DMS114 treated with DMSO at 0.1 percent for 48 hours (cell line): ENCODE measurements at regions not wholly inside any gene's neighbourhood (a gene's known extent, or its start where the extent isn't known, plus 50 kb on each side); places are given as distances from the start of the nearest gene placed in this dataset.
"Not testable (repeated sequence)": the region's sequence is repeated elsewhere in the genome, so short reads cannot be mapped to it uniquely, and the experiment has no call there.

Experiments
- DNase-seq: peaks from one replicate; lab custom pipeline; 2025; ENCODE audit not compliant: unreplicated experiment; lab: John Stamatoyannopoulos, UW

DNA sequence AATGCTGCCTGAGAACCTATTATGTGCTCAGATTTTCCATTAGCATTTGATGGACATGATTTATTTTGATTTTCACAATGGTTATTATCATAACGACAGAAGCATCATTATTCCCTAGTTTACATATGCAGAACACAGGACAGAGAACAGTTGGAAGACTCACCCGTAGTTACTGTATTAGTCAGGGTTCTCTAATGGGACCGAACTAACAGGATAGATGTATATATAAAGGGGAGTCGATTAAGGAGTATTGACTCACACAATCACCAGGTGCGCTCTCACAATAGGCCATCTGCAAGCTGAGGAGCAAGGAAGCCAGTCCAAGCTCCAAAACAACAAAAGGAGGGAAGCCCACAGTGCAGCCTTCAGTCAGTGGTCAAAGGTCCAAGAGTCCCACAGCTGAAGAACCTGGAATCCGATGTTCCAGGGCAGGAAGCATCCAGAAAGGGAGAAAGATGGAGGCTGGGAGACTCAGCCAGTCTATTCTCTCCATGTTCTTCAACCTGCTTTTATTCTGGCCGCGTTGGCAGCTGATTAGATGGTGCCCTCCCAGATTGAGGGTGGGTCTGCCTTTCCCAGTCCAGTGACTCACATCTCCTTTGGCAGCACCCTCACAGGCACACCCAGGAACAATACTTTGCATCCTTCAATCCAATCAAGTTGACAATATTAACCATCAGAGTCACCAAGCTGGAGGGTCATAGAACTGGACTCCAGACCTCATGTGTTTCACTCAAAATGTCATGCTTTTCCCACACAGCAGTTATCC, 92.7 kb upstream of the XYLT1 start:
- no peak for DNase-seq

DNA sequence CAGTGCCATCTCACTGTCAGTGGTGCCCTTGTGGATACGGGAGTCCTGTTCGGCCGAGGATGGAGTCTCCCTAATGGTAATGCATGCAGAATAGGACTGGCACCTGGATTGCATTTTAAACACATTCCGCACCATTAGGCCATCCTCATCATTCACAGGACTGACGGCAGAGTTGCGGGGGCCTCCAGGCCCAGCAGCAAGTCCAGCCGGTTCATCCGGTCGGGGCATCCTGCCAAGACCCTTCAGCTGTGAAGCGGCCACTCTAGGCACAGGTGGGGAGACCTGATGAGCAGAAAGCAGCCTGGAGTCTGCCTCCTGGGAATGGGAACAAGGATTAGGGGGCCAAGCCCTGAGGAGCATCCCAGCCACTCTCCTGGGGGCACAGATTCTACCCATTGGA, 90.3 kb upstream of the XYLT1 start:
- no peak for DNase-seq

DNA sequence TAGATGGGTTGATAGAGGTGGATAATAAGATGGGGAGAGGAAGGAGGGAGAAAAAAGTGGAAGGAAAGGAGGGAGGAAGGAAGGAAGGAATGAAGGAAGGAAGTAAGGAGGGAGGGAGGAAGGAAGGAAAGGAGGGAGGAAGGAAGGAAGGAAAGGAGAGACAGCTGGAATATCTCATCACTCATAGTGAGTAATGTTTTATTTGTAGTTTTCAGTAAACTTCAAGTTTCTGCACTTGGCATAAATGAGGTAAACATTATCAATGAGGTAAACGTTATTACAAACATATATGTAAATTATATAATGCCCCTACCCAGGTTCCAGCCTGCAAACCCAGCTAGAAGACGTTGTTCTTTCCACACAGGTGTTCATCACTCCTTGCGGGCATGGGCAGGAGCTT, 89.8 kb upstream of the XYLT1 start:
- DNase-seq, result no peak

DNA sequence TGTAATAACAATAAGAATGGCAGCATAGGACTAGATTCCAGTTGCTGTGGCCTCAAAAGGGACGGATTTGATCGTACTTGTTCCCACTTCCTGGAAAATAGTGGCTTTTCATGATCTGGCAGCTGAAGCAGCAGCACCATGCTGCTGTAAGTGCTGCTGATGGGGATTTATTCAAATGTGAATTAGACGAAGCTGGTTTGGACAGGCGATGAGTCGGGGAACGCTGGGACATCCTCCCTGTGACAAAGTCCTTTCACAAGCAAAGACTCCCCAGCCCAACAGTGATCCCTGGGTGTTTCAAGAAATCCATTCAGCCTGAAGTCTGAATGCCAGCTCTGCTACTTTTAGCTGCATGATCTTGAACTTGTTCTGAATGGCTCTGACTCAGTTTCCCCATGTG, 88.6 kb upstream of the XYLT1 start:
- DNase-seq, result no peak

DNA sequence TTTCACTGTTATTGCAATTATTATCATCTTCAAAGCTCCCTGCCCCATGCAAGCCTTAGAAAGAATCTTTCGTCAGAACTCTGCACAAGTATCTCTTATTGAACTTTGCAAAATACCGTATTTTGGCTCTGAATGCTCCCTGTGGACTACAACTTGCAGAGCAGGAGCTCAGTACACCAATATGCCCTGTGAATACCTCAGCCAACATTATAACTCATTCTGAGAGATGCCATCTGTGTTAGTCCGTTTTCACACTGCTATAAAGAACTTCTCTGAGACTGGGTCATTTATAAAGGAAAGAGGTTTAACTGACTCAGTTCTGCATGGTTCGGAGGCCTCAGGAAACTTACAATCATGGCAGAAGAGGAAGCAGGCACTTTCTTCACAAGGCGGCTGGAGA, 87.2 kb upstream of the XYLT1 start:
- DNase-seq, result no peak

DNA sequence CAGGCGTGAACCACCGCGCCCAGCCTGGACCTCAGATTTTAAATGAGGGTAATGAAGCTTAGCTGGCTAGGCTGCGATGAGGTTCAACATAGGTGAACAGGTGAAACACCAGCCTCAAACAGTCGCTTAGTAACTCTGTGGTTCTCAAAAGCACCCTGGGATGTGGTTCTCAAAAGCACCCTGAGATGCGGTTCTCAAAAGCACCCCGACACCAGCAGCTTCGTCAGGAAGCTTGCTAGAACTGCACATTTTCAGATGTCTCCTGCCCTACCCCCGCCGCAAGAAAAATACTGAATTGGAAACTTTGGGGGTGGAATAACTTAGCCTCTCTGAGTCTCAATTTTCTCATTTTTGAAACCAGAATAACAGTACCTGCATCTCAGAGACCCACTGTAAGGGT, 86.7 kb upstream of the XYLT1 start:
- DNase-seq, result no peak

DNA sequence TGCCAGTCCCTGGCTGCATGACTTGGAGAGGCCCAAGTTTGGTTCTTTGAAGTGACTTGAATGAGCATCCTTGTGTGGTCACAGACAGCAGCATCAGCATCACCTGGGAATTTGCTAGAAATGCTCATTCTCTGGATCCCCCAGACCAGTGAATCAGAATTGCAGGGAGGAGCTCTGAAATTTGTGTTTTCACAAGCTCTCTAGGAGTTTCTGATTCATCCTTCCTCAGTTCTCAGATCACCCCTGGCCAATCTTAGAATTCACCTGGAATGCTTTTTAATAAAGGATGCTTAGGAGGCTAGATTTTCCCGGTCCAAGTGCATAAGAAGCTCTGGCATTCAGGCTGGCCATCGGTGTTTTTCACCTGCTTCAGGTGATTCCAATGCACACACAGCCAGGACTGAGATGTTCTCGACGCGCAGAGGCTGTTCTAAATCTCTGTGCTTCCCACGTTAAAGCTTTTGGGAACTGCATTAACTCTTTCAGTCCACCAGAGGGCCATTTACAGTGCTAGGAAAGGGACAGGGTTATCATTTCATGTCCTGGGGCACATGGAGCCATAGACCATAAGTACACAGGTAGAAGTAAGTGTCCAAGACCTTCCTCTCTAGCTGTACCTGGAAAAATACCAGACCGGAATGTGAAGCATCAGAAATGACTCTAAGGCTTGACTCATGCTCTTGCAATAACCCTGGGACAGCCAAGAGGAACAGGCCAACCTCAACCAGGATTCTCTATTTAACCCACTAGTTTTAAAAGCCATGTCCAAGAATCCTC, 85.7 kb upstream of the XYLT1 start:
- peak; percentile 8 for DNase-seq

DNA sequence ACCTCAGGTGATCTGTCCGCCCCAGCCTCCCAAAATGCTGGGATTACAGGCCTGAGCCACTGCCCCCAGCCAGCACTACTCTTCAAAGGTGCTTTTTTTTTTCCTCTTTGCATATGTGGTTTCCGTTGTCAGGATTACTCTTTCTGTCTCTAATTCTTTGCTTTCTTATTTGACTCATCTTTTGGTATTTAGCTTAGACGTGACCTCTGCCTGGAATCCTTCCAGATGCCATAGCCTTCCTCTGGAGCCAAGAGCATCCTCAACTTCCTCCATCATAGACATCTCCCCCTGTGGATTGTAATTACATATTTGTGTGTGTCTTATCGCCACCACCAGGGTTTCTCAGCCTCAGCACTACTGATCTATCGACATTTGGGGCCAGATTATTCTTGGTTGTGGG, 84.4 kb upstream of the XYLT1 start:
- no peak for DNase-seq

DNA sequence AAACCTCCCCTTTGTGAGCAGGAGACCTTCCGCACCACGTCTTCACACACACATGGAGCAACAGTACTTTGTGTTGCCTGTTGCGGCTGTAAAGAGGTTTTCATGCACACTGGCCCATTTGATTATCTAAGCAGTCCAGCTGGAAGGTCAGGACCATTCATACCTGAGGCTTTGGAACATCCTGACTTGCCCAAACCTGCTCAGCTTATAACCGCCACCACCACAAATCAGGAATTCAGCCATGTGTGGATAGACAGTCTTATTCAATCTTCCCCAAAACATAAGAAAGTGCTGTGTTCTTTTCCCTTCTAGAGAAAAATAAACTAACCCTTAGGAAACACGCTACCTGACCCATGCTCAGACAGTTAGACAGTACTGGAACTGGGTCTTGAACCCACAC, 81.6 kb upstream of the XYLT1 start:
- no peak for DNase-seq

DNA sequence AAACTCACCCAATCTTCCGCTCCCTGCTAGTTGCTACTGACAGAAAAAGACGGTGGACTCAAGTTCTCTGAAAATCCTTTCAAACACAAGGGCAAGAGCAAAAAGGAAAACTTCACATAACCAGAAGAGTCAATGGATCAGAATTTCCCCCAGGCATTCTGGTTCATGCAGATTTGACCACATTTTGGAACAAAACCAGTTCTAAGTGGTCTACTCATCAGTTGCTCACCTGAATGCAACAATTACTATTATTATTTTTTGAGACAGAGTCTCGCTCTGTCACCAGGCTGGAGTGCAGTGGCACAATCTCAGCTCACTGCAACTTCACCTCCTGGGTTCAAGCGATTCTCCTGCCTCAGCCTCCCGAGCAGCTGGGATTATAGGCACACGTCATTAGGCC, 80.9 kb upstream of the XYLT1 start:
- not testable (repeated sequence) for DNase-seq

DNA sequence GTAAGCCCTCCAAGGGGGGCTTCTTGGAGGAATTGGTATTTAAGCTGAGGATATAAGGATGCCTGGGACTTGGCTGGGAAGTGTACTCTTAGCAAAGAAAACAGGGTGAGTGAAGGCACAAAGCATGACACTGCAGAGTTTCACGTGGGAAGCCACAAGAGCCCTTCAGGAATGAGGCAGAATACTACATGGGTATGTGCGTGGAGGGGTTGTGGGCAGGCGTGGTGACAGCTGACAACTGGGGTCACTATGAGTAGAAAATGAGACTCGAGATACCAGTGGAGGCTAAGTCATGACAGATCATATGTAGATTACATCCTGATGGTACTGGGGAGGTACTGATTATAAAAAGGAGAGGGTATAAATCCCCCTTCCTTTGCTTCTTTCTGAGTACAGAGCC, 78.1 kb upstream of the XYLT1 start:
- no peak for DNase-seq

DNA sequence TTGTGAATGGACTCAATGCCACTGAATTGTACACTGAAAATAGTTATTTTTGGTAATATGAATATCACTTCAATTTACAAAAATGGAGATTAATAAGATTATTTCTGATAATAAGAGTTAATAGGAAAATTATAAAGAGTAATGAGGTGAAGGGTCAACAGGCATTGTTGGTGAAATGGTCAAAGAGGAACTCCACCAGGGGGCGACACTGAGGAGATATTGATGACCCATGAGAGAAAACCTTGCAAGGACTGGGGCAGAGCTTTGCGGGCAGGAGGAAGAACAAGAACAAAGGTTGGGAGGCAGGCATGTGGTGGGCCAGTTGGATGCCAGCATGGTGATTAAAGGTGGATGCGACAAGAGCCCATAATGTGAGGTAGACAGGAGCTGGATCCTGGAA, 74.0 kb upstream of the XYLT1 start:
- no peak for DNase-seq

DNA sequence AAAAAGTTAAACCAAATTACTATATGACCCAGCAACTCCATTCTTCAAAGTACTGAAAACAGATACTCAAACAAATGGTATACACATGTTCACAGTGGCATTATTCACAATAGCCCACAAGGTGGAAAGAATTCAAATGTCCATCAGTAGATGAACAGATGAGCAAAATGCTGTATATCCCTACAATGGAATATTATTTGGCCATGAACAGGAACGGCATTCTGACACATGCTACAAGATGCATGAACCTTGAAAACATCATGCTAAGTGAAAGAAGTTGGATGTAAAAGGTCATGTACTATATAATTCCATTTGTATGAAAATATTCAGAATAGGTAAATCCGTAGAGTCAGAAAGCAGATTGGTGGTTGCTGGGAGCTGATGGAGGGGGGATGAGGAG, 73.5 kb upstream of the XYLT1 start:
- DNase-seq, result no peak

DNA sequence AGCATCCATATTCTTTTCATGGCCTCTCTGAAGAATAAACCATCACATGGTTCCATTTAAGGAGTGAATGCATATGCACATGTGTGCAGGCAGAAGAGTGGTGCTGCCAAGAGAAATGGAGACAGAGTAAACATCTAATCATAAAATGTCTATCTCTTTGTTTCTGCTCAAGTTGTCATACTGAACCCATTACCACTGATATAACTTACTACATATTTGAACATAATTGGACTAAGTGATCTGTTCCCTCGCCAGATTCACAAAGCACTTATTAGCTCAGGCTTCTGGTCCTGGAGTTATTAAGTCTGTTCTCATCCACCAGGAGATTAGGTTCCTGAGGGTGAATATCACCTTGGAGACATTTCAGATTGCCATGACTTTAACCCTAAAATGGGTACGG, 72.3 kb upstream of the XYLT1 start:
- DNase-seq, result no peak

DNA sequence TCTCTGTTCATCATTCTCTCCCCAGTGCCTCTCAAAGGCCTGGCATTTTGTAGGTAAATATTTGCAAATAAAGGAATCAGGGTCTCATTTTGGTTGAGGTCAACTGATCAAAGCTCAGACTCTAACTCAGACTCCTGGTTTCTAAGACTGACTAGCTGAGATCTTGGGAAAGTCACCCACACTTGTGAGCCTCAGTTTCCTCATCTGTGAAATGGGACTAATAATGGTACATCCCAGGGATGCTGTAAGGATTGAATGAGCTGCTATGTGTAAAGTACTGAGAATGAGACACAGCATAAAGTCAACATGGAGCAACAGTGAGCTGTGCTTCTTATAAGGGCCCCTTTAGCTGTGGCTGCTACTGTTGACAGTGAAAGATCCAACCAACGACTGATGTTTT, 70.6 kb upstream of the XYLT1 start:
- no peak for DNase-seq

DNA sequence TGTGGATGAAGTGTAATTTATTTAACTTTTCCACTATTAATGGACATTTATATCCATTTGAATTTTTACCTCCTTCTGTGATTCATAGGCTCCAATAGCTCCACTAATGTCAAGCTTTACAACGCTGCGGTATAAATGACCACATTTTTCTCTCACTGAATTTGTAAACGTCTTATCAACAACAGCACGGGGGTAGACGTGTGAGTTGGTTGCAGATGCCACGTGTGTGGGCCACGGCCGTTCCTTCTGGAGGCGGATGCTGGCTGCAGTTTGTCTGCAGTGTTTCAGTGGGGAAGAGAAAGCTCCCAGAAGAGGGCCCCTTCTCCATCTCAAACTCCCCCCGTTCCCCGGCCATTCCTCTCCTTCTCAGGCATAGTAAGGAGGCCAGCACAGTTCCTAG, 68.2 kb upstream of the XYLT1 start:
- no peak for DNase-seq

DNA sequence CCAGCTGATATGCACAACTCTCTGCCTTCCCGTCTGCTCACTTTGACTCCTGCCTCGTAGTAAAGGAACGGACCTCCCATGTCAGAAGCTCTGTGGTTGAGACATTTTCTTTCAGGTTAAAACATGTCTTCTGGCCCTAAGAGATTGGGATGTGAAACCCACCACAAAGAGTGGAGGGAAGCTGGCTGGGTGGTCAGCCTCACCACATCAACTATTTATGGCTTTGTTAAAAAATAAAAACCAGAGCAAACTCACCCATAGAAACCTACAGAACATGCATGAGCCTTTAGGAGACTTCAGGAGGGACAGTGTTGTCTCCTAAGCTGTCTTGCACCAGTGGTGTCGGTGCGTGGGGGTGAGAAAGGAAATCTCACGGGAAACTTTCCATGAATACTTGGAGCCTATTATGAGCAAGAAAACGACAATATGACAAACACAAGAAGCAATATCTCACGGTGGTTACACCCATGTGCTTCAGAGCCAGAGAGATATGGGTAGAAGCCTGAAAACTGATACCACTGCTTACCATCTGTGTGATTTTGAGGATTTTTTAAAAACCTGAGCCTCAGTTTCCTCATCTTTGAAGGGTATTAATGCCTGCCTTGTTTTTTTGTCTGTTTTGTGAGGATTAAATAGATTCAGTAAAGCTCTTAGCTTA, 61.7 kb upstream of the XYLT1 start:
- DNase-seq, result no peak

DNA sequence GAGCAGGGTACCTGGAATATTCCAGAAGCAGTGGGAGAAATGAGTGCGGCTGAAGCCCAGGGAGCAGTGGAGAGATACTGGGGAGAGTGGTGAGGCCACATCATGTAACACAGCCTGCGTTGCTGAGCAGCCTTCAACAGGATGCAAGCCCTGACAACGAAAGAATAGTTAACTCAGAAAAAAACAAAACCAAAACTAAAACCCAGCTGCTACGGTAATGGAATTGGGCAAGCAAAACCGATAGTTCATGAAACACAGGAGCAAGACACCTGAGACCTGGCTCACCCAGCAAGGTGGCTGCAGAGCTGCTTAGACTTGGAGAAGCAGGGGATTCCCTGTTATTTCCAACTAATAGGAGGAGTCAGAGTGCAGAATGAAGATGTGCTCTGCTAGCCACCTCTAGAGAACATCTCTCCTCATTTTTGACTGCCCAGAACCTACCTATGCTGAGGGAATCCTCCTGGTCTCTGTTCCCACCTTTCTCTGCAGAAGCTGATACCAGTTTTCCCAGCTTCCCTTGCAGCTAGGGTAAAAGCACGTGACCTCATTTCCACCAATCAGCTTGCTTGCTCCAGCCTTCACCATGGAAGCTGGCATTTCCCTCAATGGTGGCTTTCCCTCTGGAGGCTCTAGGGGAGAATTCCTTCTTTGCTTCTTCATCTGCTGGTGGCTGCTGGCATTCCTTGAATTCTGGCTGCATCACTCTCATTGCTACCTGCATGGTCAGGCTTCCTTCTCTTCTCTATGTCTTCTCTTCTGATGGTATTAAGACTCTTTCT, 59.4 kb upstream of the XYLT1 start:
- DNase-seq, result no peak

DNA sequence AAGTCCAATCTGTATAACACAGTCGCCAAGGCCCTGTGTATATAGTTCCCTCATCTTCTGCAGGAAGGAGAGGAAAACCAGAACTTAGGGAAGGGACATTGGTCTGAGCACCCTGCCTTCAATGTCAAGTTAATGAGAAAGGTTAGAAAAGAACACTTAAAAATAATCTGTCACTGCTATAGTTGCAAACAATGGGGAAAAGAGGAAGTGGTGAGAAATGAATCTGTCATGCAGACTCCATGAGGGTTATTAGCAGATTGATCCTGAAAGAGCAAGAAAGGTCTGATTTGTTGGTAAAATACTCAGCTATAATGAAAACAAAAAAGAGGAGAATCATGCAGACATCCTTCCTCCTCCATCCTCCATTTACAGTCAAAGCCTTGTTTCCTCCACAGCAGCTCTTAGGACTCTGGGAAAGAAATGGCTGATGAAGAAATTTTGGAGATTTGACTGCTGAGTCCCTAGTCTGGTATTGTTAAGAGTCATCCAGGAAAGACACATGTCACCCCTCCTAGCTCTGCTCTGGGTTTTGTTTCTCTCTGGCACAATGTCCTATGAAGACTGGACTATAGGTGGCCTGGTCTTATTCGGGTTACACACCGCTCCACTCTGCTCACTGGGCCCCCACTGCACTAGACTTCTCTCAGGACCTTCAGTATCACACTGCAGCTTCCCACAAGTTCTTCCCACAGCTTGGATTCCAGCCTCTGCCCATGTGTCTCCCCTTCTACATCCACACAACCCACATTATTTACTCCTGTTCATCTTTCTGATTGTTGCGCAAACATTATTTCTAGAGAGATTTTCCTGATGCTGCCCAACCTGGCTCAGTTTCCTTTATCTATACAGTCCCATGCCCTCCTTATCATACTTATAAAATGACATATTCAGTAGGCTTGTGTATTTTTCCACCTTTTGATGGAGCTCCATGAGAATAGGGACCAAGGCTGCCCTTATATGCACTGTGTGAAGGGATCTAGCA, 56.5 kb upstream of the XYLT1 start:
- DNase-seq, result no peak

DNA sequence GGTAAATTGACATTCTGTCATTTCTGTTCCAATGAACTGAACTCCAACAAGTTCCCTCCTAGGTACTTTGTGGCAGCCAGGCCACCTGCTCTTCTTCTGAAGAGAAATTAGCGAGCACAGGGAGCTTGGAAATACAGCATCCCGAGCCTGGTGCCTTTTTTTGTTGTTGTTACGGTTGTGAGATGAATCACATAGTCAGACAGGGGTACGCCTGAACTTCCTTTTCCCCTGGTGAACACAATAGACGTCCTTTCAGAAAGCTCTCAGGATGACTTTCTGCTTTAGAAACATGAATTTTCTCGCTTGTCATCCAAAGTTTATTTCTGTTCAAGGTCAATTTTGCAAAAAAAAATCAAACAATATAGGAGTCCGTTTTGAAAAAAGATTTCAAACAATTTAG, 53.9 kb upstream of the XYLT1 start:
- no peak for DNase-seq
